Activated naive CD8-positive, alpha-beta T cell treated with anti-CD3 and anti-CD28 coated beads for 36 hours (primary cell): ENCODE measurements at regions not wholly inside any gene's neighbourhood (a gene's known extent, or its start where the extent isn't known, plus 50 kb on each side); places are given as distances from the start of the nearest gene placed in this dataset.

Experiments
- DNase-seq: peaks from one replicate; pipeline ENCODE4 v3.0.0; 2021
- H3K27ac Mint-ChIP-seq: one replicate; pipeline ENCODE4 v1.8.0; 2022; ENCODE audit warnings: mild to moderate bottlenecking, moderate library complexity, mixed read lengths
- H3K27me3 Mint-ChIP-seq: one replicate; pipeline ENCODE4 v1.8.0; 2022; ENCODE audit warnings: mild to moderate bottlenecking, mixed read lengths
- H3K36me3 Mint-ChIP-seq: one replicate; pipeline ENCODE4 v1.8.0; 2021; ENCODE audit warnings: mild to moderate bottlenecking, mixed read lengths
- H3K4me1 Mint-ChIP-seq: one replicate; pipeline ENCODE4 v1.8.0; 2021; ENCODE audit warnings: mixed read lengths
- H3K4me3 Mint-ChIP-seq: one replicate; pipeline ENCODE4 v1.8.0; 2022; ENCODE audit warnings: mild to moderate bottlenecking, moderate library complexity, mixed read lengths
- H3K9me3 Mint-ChIP-seq: one replicate; pipeline ENCODE4 v1.8.0; 2022; ENCODE audit warnings: mixed read lengths

DNA sequence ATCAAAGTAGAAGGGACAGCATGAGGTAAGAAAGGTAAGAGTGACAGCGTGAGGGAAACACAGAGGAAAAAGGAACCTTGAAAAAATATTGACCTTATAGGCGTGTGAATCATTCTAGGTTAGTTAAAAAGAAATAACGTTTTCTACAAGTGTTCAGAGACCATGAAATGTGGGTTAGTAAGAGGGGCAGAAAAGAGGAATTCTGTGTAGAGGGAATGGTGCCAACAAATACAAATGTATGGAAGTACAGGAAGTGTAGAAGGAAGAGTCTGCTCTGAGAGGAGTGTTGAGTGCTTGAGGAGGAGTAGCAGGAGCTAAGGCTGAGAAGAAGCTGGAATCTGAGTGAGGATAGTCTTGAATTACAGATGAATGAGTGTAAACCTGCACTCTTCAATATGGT, 418.6 kb upstream of the RIOK2 start:
- H3K36me3 Mint-ChIP-seq = no peaks in the 10 kb centered on the region
- H3K4me3 Mint-ChIP-seq = no peak overlapping the region
- H3K27me3 Mint-ChIP-seq = no peaks in the 10 kb centered on the region
- H3K27ac Mint-ChIP-seq = no peak overlapping the region
- peaks cover 24% of the 10 kb centered on the region for H3K9me3 Mint-ChIP-seq
- H3K4me1 Mint-ChIP-seq = no peaks in the 10 kb centered on the region
- DNase-seq = no peak

GRCh38 chr5:97606531-97606930, 423.5 kb upstream of the RIOK2 start:
- no peak for DNase-seq
- Mint-ChIP-seq H3K27ac (no peak overlapping the region), H3K9me3 (peaks cover 1% of the 10 kb centered on the region), H3K4me3 (no peak overlapping the region), H3K36me3 (no peaks in the 10 kb centered on the region), H3K4me1 (no peaks in the 10 kb centered on the region), H3K27me3 (no peaks in the 10 kb centered on the region)

DNA sequence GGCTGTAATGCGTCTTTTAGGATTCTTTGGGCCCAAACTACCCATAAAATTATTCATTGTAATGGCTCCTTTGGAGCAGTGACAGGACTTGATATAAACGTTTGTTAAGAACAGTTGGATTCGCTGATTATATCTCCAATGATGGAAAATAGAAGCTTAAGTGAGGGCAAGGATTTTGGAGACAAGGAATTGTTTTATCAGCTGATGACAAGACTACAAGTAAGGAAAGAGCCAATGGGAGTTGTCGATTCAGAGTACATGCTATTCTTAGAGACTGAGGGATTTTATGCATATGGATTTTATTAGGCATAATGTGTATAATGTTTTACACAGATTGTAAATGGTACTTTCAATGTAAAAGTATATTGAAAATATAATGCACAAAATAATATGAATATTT, 425.5 kb upstream of the RIOK2 start:
- Mint-ChIP-seq H3K27me3 (no peaks in the 10 kb centered on the region), H3K4me1 (no peaks in the 10 kb centered on the region), H3K27ac (no peak overlapping the region), H3K4me3 (no peak overlapping the region), H3K9me3 (no peaks in the 10 kb centered on the region), H3K36me3 (no peaks in the 10 kb centered on the region)
- no peak for DNase-seq

DNA sequence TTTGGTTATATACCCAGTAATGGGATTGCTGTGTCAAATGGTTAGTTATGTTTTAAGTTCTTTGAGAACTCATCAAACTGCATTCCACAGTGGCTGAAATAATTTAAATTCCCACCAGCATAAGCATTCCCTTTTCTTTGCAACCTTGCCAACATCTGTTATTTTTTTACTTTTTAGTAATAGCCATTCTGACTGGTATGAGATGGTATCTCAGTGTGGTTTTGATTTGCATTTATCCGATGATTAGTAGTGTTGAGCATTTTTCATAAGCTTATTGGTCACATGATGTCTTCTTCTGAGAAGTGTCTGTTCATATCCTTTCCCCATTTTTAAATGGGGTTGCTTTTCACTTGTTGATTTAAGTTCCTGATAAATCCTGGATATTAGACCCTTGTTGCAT, 435.7 kb upstream of the RIOK2 start:
- no peaks in the 10 kb centered on the region for H3K36me3 Mint-ChIP-seq
- H3K27ac Mint-ChIP-seq = no peak overlapping the region
- DNase-seq = no peak
- H3K9me3 Mint-ChIP-seq = peaks cover 2% of the 10 kb centered on the region
- H3K27me3 Mint-ChIP-seq = no peaks in the 10 kb centered on the region
- H3K4me1 Mint-ChIP-seq = no peaks in the 10 kb centered on the region
- no peak overlapping the region for H3K4me3 Mint-ChIP-seq

DNA sequence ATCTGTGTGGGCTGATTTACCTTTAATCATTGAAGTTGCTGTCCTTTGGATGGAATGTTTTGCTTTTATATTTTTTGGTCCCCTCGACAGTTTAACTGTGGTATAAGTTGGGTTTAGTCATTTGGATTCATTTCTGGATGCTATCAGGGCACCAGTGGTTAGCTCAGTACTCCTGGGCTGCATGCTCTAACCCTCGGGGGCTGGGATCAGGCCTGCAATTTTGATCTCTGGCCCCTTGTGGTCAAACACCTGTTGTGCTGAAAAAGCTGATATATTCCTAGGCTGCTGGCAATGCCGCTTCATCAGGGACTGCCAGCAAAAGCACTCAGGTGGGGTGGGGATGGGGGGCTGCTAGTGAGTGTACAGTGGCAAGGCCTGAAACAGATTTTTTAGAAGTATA, 440.4 kb upstream of the RIOK2 start:
- DNase-seq = no peak
- Mint-ChIP-seq H3K36me3 (no peaks in the 10 kb centered on the region), H3K27me3 (no peaks in the 10 kb centered on the region), H3K4me3 (no peak overlapping the region), H3K9me3 (peaks cover 2% of the 10 kb centered on the region), H3K27ac (no peak overlapping the region), H3K4me1 (no peaks in the 10 kb centered on the region)

DNA sequence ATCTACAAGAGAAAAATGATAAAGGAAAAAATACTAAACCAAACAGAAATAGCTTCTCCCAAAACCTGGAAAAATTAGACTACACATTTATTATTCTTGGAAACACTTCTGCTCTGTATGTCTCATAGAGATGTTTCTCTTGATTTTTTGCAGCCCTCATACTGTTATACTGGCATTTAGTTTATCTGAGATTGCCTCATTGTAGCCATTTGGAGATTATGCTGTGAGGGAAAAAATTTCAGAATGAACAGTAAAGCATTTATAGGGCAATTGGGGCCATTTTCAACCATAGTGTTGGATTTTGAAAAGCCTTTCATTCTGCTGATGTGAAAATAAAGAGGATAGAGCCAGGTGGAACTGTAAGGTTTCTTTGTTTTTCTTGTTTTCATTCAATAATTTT, 441.8 kb upstream of the RIOK2 start:
- H3K4me1 Mint-ChIP-seq = no peaks in the 10 kb centered on the region
- H3K27ac Mint-ChIP-seq = no peak overlapping the region
- no peaks in the 10 kb centered on the region for H3K27me3 Mint-ChIP-seq
- no peaks in the 10 kb centered on the region for H3K36me3 Mint-ChIP-seq
- H3K9me3 Mint-ChIP-seq = peaks cover 2% of the 10 kb centered on the region
- H3K4me3 Mint-ChIP-seq = no peak overlapping the region
- DNase-seq = no peak

DNA sequence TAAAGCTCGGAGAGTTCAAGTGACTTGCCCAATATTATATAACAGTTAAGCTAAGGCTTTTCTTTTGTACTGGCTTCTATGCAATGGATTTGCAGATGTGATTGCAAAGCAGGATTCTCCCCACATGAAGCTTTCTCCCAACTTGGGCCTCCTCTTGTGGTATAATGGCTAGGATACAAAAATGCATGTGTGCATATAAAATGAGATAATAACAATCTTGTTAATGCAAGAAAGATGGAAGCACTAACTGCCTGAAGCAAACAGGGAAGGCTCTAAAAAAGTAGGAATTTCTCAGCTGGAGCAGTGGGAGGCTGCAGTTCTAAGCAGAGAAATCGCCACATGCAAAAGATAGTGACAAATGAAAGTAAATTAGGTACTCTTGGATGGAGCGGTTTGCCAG, 444.2 kb upstream of the RIOK2 start:
- Mint-ChIP-seq H3K27ac (no peak overlapping the region), H3K4me1 (no peaks in the 10 kb centered on the region), H3K27me3 (no peaks in the 10 kb centered on the region), H3K9me3 (no peaks in the 10 kb centered on the region), H3K36me3 (no peaks in the 10 kb centered on the region), H3K4me3 (no peak overlapping the region)
- no peak for DNase-seq

DNA sequence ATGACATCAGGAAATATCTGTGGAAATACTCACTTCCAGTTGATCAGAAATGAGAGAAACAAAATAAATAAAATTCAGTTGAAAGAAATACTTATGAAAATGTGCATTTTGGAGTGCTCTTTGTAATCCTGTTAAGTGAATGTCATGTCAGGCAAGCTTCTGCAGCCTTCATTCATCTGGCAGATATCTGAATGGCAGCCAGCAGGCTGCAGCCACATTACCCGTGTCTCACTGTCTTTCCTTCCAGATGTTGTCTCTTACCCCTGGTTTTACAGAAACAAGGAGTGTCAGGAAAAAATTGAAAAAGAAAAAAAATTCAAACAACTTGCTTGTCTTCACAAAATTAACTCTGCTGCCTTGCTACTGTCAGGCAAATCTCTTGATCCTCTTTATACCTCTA, 445.0 kb upstream of the RIOK2 start:
- no peaks in the 10 kb centered on the region for H3K9me3 Mint-ChIP-seq
- H3K4me3 Mint-ChIP-seq = no peak overlapping the region
- no peak overlapping the region for H3K27ac Mint-ChIP-seq
- H3K27me3 Mint-ChIP-seq = no peaks in the 10 kb centered on the region
- H3K4me1 Mint-ChIP-seq = no peaks in the 10 kb centered on the region
- no peaks in the 10 kb centered on the region for H3K36me3 Mint-ChIP-seq
- no peak for DNase-seq

- H3K36me3 Mint-ChIP-seq = no peaks in the 10 kb centered on the region
- no peaks in the 10 kb centered on the region for H3K27me3 Mint-ChIP-seq
- no peak overlapping the region for H3K27ac Mint-ChIP-seq
- H3K4me1 Mint-ChIP-seq = no peaks in the 10 kb centered on the region
- no peaks in the 10 kb centered on the region for H3K9me3 Mint-ChIP-seq
- no peak overlapping the region for H3K4me3 Mint-ChIP-seq
- no peak for DNase-seq
These were observed 445.8 kb upstream of the RIOK2 start for GRCh38 chr5:97628807-97629206.

- Mint-ChIP-seq H3K27ac (no peak overlapping the region), H3K36me3 (no peaks in the 10 kb centered on the region), H3K4me1 (no peaks in the 10 kb centered on the region), H3K4me3 (no peak overlapping the region), H3K9me3 (no peaks in the 10 kb centered on the region), H3K27me3 (no peaks in the 10 kb centered on the region)
- no peak for DNase-seq
These were observed 446.2 kb upstream of the RIOK2 start for GRCh38 chr5:97629276-97629675.

DNA sequence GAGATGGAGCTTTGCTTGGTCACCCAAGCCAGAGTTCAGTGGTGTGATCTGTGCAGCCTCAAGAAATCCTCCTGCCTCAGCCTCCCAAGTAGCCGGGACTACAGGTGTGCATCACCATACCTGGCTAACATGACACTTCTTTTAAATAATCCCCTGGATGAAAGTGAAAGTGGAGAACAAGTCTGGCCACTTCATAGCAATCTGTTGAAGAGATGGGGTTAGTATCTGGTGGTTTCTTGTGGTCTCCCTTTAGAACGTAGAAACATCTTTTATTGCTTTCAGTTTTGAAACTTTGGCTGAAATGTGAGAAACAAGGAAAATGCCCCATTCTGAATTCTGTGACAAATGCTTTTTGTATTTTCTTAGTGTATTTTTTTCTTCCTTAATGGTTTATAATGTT, 452.5 kb upstream of the RIOK2 start:
- Mint-ChIP-seq H3K27me3 (no peaks in the 10 kb centered on the region), H3K4me1 (no peaks in the 10 kb centered on the region), H3K27ac (no peak overlapping the region), H3K4me3 (no peak overlapping the region), H3K36me3 (no peaks in the 10 kb centered on the region), H3K9me3 (no peaks in the 10 kb centered on the region)
- DNase-seq = no peak

GRCh38 chr5:97636766-97637165, 453.7 kb upstream of the RIOK2 start:
- no peak for DNase-seq
- H3K9me3 Mint-ChIP-seq = no peaks in the 10 kb centered on the region
- no peaks in the 10 kb centered on the region for H3K4me1 Mint-ChIP-seq
- no peaks in the 10 kb centered on the region for H3K36me3 Mint-ChIP-seq
- H3K27ac Mint-ChIP-seq = no peak overlapping the region
- no peaks in the 10 kb centered on the region for H3K27me3 Mint-ChIP-seq
- H3K4me3 Mint-ChIP-seq = no peak overlapping the region

- no peaks in the 10 kb centered on the region for H3K4me1 Mint-ChIP-seq
- H3K27ac Mint-ChIP-seq = no peak overlapping the region
- H3K9me3 Mint-ChIP-seq = no peaks in the 10 kb centered on the region
- no peaks in the 10 kb centered on the region for H3K27me3 Mint-ChIP-seq
- no peak overlapping the region for H3K4me3 Mint-ChIP-seq
- DNase-seq = no peak
- no peaks in the 10 kb centered on the region for H3K36me3 Mint-ChIP-seq
These were observed 458.0 kb upstream of the RIOK2 start for GRCh38 chr5:97641081-97641480.

DNA sequence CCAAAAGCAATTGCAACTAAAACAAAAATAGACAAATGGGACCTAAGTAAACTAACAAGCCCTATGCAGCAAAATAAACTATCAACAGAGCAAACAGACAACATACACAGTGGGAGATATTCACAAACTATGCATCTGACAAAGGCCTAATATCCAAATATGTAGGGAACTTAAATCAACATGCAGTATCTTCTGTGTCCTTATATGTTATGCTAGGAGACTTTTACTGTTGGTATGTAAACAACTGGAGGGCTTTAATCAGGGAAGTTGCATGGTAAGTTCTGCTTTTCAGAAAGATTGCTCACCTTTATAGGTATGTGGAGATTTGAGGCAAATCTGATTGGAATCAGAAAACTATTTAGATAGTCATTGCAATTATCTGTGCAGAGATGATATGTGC, 461.2 kb upstream of the RIOK2 start:
- no peak overlapping the region for H3K4me3 Mint-ChIP-seq
- no peak overlapping the region for H3K27ac Mint-ChIP-seq
- no peaks in the 10 kb centered on the region for H3K4me1 Mint-ChIP-seq
- H3K9me3 Mint-ChIP-seq = peaks cover 3% of the 10 kb centered on the region
- no peaks in the 10 kb centered on the region for H3K27me3 Mint-ChIP-seq
- no peak for DNase-seq
- H3K36me3 Mint-ChIP-seq = no peaks in the 10 kb centered on the region

- no peak overlapping the region for H3K4me3 Mint-ChIP-seq
- no peak for DNase-seq
These were observed 461.8 kb upstream of the RIOK2 start for GRCh38 chr5:97644896-97645295.

GRCh38 chr5:97657239-97657638, 474.2 kb upstream of the RIOK2 start:
- H3K4me3 Mint-ChIP-seq = no peak overlapping the region
- no peaks in the 10 kb centered on the region for H3K9me3 Mint-ChIP-seq
- no peaks in the 10 kb centered on the region for H3K36me3 Mint-ChIP-seq
- H3K27ac Mint-ChIP-seq = no peak overlapping the region
- H3K27me3 Mint-ChIP-seq = no peaks in the 10 kb centered on the region
- no peak for DNase-seq
- no peaks in the 10 kb centered on the region for H3K4me1 Mint-ChIP-seq

More at GRCh38 chr5:97644896-97645295, 461.8 kb upstream of the RIOK2 start:
- Mint-ChIP-seq H3K4me1 (no peaks in the 10 kb centered on the region), H3K27me3 (no peaks in the 10 kb centered on the region), H3K27ac (no peak overlapping the region), H3K9me3 (peaks cover 5% of the 10 kb centered on the region), H3K36me3 (no peaks in the 10 kb centered on the region)
